NCI-H526 (cell line): ENCODE measurements at regions not wholly inside any gene's neighbourhood (a gene's known extent, or its start where the extent isn't known, plus 50 kb on each side); places are given as distances from the start of the nearest gene placed in this dataset.

Source experiments
- DNase-seq, 2 experiments: peaks; one replicate each; lab custom pipeline; 2025; lab: John Stamatoyannopoulos, UW

DNA sequence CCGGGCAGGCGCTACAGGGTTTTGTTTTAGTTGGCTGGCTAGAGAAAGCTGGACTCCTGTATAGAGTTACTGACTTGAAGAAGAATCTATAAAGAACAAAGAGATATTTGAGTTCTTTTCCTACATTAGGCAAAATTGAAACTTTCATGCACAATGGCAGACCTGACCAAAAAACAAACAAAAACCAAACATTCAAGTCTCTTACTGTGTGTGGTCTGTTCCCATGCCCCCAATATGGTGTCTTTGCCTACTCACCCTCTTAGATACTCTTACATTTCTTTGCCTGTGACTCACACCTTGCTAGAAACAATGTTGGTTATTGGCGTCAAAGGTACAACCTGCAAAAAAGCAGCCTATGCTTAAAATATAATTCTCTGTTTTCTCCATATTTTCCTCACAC is 109.5 kb upstream of the TMC3 start:
- no peak for DNase-seq

DNA sequence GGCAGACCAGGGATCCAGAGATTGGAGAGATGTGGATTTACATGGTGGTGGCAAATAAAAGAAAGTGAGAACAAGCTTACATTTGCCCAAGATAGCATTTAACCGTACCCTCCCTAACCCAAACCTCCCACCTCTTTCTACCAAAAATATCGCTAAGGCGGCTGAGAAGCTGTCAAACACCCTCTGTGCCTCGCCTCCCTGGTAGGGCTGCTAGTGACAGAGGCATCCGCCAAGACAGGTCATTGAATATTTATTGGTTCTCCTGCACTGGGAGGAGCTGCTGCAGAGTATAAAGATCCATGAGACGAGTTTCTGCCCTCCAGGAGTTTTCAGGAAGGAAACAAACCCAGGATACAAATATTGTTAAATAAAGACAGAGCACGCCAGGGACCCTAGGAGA is 107.3 kb upstream of the TMC3 start:
- no peak for DNase-seq

DNA sequence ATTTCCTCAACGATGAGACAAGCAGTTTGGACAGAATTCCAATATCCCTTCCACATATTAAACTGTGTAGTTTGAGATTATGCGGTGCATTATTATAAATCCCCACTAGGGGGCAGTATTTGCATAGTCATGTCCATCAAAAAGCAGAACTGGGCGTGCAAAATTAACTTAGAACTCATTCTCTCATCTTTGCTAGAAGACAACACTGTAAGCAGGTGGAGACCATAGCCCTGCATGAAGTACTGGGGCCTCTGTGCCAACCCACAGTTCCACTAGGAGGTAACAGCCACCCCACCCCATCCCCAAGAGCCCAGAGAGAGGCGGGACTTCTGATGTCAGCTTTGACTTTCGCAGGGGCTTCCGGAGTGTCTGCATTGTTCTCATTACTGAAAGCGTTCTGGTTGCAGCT is 106.6 kb upstream of the TMC3 start:
- peak; percentile 59 to 80 for DNase-seq

DNA sequence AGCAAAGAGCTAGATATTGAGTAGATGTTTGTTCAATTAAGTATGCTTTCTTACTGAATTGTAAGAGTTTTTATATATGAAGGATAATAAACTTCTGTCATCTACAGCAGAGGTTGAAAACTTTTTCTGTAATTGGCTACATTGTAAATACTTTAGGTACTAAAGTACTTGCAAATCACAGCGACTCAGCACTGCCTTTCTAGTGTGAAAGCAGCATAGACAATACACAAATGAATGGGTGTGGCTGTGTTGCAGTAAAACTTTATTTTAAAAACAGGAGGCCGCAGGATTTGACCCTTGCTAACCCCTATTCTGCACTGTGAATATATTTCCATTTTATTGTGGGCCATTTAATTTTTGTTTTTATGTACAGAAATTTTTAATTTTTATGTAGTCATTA is 104.3 kb upstream of the TMC3 start:
- DNase-seq: no peak

DNA sequence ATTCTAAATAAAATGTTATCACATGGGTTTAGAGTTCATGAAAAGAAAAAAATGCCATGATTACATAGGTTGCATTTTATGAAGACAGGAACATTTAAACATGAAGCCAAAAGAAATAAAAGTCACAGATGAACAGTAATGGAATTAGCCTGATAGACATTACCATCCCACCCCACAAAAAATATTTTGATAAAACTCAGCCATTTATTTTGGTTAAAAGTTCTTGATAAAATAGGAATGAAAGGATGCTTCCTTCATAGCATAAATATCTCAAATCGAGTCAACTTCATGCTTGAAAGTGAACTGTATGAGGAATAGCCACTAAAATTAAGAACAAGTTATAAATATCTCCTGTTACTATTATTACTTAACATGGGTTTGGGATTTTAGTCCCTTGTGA is 101.9 kb upstream of the TMC3 start:
- DNase-seq: no peak

DNA sequence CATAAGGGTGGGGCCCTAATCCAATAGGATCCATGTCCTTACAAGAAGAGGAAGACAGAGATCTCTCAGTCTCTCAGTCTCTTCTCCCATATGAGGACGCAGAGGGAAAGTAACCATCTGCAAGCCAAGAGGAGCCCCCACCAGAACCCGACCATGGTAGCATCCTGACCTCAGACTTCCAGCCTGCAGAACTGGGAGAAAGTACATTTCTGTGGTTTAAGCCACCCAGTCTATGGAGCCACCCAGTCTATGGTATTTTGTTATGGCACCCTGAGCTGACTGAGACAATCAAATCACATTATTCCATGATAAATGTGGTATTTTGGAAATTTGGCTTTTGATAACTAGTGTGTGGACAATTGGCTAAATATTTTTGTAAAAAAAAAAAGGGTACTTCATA is 101.5 kb upstream of the TMC3 start:
- DNase-seq: no peak

DNA sequence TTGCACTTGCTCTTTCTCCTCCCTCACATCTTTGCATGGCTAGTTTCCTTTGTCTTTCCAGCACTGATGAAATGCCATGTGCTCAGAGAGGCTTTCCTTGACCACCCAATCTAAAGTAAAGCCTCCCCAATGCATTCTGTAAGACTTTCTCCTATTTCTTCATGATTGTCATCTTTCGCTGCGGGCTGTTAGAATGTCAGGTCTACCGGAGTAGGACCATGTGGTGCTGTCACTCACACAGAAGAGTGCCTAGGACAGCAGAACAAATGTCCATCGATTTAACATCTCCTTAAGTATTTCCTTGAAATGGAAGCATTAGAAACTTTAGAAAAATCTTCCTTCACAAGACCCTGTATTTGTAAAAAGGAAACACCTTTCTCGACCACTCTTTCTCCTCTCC is 99.9 kb upstream of the TMC3 start:
- no peak for DNase-seq

DNA sequence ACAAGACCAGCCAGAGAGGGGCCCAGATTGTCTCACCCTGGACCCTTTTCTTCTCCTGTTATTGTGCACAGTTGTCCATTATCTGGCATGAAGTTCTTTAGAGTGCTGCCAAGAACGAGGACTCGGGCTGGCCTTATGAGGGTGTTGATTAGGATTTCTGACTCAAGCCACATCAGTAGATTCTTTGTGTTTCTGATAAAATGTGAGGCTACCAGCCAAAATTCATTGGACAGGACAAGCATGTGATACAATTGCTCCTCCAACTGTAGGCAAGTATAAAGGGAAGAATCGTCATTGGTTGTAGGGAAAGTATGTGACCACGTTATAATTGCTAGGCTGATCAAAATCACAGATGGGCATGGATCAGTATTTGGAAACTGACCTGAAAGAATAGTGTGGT is 99.2 kb upstream of the TMC3 start:
- DNase-seq: no peak

DNA sequence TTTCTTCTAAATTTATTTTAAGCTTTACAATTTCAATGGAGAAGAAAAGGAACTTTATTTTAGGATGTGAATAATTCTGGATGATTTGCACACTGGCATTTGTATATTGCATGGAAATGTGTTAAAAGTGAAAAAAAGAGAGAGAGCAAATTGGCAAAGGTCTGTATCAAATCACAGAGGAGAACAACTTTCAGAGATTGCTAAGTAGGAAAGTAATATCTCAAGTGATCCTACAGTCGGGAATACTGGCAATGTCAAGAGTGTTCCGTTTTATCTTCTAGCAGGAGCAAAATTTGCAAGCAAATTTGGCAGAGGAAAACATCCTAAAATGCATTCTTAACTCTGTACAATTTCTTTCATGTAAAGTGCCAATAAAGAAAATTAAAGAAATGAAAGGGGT is 97.1 kb upstream of the TMC3 start:
- DNase-seq: no peak

DNA sequence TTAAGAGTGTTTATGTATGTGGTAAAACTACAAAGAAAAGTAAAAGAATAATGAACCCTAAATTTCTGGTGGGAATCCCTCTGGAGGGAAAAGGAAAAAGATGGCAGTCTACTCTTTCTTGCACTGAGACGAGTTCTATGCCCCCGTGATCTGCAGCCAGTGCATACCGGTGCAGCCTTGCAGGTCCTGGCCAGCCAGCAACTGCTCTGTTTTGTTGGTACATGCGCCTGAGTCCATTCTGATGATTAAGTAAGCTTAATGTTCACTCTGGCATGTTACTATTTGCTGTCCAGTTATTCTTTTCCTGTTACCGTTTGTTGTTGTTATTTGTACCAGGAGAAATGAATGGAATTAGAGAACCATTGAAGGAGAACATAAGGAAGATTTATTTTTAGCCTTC is 95.1 kb upstream of the TMC3 start:
- DNase-seq: no peak

DNA sequence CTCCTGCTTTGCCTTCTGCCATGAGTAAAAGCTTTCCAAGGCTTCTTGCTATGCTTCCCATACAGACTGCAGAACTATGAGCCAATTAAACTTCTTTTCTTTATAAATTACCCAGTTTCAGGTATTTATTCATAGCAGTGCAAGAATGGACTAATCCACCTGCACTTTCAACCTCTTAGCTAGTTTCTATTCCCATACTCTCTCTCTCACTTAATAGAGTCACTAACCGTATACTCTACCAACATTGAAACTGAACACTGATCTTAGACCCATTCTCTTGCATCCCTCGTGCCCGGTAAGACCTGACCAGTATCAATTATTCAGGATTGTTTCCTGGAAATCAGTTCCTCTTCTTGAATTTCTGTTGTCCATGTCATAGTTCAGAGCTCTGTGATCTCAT is 92.7 kb upstream of the TMC3 start:
- DNase-seq: no peak

DNA sequence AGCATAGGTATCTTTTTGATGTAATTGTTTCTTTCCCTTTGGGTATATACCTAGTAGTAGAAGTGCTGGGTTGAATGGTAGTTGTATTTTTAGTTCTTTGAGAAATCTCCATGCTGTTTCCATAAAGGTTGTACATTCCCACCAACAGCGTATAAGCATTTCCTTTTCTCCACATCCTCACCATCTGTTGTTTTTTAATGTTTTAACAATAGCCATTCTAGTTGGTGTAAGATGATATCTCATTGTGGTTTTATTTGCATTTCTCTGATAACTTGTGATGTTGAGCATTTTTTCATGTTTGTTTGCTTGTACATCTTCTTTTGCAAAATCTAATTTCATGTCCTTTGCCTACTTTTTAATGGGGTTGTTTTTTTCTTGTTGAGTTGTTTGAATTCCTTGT is 80.0 kb upstream of the TMC3 start:
- DNase-seq: peak; percentile 13 to 41

DNA sequence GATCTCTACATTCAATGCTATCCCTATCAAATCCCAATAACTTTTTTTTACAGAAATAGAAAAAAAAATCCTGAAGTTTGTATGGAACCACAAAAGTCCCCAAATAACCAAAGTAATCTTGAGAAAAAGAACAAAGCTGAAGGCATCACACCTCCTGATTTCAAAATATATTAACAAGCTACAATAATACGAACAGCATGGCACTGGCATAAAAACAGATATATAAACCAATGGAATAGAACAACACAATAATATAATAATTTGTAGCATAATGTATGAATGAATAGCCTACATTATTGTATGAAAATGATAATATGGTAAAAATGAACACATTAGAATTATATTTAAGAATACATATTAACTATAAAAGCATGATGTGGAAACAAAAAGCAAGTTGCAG is 76.7 kb upstream of the TMC3 start:
- DNase-seq: no peak

DNA sequence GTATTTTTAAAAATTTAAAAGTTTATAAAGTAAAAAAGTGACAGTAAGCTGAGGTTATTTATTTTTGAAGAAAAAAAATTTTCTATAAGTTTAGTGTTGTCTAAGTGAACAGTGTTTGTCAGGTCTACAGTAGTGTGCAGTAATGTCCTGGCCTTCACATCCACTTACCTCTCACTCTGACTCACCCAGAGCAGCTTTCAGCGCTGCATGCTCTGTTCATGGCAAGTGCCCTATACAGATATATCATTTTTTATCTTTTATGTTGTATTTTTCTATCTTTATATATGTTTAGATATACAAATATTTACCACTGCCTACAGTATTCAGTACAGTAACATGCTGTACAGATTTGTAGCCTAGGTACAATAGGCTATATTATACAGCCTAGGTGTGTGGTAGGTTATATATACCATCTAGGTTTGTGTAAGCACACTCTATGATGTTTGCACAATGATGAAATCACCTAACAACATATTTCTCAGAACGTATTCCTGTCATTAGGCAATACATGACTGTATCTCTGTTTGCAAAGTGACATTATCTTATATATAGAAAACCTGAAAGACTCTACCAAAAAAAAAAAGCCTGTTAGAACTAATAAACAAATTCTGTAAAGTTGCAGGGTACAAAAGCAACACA is 75.9 kb upstream of the TMC3 start:
- no peak for DNase-seq

DNA sequence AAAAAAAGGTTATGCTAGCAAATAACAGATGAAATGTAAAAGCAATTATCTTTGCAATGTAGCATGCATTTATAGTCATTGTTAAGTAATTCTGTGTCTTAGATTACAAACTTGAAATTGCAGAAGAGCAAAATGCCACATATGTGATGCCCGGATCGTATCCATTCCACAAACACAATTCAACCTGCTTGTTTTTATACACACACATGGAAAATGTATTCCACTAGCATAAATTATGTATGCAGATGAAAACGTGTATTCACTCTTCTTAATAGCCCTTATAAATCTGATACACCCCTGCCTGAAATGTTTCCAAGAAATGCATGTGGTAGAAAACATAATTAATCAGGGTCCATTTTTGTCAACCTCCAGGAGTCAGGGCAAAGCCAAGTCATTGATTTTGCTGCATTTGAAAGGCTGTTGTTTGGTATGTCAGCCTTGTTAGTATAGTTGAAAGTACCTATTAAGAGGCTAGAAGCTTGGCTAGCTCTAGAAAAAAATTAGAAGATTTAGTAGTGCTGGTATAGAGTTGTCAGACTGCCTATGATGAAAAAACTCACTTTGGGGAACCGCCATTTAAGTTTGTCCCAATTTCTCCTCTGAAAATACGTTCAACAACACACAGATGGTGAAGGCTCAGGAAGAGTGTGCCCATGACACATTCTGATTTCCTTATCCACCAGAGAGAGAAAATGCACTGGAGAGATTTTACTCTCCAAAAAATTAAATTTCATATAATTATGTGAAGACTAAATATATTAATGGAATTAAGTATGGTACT is 69.2 kb upstream of the TMC3 start:
- no peak for DNase-seq

DNA sequence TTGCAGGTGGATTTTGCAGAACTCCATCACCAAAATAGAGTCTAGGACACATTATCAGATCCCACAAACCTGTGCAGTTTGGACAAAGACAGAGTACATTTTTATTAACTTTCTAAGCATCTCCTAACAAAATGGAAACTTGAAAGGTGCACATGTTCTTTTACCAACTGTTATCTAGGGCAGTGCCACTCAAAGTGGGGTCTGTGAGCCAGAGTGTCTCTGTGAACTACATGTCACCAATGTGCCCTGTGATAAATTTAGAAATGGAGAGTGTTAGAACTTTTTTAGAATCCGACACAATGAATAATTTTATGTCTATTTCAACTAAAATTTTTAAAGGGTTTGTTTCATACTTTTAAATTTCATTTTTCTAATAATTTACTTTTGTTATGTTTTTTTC is 68.4 kb upstream of the TMC3 start:
- no peak for DNase-seq

DNA sequence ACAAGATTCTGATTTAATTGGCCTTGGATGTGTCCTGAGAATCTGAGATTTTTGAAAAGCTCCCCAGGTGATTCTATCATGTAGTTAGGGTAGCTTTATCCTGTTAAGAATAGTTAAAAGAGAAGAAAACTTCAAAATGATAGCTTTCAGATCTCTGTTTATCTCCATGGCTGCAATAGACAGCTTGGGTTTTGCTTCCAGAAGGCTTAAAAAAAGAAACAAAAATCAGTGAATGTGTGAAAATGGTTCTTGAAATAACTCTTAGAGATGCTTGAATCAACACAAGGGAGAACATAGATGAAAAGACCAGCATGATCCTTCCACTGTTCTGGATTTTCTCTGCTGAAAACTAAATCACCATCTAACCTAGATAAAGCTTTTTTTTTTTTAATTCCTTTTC is 60.8 kb upstream of the TMC3 start:
- no peak for DNase-seq

DNA sequence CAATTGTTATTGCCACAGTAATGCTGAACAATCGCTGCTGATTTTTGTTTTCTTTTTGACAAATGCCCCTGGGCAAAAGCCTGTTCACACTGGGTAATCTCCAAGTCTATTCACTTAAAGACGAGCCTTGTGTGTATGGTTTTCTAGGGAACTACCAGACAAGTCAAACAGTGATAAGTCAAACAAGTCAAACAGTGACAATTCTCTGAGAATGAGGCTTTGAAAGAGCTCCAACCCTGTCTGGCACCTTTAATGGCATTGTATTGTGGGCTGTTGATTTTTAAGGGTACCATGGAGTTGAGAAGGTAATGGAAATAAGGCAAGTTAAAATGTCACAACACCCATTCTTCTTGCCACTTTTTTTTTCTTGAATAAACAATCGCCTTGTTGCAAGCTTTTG is 59.4 kb upstream of the TMC3 start:
- no peak for DNase-seq

DNA sequence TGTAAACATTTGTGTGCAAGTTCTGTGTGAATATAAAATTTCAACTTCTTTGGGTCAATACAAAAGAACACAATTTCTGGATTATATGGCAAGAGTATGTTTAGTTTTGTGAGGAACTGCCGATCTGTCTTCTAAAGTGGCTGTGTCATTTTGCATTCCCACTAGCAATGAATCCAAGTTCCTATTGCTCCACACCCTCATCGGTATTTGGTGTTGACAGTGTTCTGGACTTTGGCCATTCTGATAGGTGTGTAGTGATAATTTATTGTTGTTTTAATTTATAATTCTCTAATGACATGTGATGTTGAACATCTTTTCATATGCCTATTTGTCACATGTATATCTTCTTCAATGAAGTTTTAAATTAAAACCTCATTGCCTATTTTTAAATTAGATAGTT is 58.2 kb upstream of the TMC3 start:
- no peak for DNase-seq

DNA sequence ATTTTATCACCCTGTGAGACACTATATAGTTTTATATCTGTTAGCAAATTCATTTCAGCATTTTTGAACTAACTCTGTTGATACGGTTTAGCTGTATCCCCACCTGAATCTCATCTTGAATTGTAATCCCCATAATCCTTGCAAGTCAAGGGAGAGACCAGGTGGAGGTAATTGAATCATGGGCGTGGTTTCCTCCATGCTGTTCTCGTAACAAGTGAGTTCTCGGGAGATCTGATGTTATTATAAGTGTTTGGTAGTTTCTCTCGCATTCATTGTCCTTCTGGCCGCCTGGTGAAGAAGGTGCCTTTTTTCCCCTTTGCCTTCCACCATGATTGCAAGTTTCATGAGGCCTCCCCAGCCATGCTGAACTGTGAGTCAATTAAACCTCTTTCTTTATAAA is 53.2 kb upstream of the TMC3 start:
- no peak for DNase-seq

DNA sequence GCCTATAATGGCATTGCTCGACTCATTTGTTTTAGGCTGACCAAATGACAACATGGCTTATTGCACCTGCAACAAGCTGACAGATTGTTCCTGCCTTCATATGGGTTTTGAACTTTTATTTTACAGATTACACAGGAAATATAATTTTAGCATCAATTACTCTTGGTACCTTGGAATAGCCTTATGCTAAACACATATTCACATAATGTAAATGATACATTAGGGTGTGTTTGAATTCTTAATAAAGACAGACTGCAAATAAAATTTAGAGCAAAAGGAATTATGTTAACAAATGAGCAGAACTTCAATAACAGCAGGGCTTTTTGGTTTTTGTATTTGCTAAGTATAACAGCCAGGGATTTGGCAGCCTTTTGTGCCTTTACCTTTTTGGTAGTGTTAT is 51.9 kb upstream of the TMC3 start:
- DNase-seq: no peak
